ENCODE measurements at regions not wholly inside any gene's neighbourhood (a gene's known extent, or its start where the extent isn't known, plus 50 kb on each side); places are given as distances from the start of the nearest gene placed in this dataset.

GRCh38 chr5:20476016-20476415 is 488.0 kb upstream of the CDH18 start:
- ChIA-PET CTCF (no interaction called here), POLR2A (ENCODE audit: low non-redundant PET) (no interaction called here)
- Histone ChIP-seq H3K4me1 (ENCODE audit: insufficient read depth, low read length, poor library complexity, severe bottlenecking) (no peaks in the 10 kb centered on the region), H3K9me3 (ENCODE audit: low read depth, low read length, poor library complexity, severe bottlenecking) (no peaks in the 10 kb centered on the region), H3K36me3 (ENCODE audit: insufficient read depth, low read length, poor library complexity, severe bottlenecking) (no peaks in the 10 kb centered on the region), H3K4me3 (ENCODE audit: low read depth, low read length, poor library complexity, severe bottlenecking) (no peak overlapping the region), H3K27ac (ENCODE audit: low read depth, low read length, poor library complexity, severe bottlenecking) (no peak overlapping the region), H3K27me3 (replicated peaks; ENCODE audit: insufficient read depth, low read depth, low read length, poor library complexity) (no peaks in the 10 kb centered on the region)
- BruUV-seq (replicated peaks): no TSS peak
- no peak for DNase-seq (ENCODE audit: low spot score)
- intact Hi-C loops (cut with micrococcal nuclease; ENCODE audit: unreplicated experiment): no loop called here
- TF ChIP-seq EZH2 (IDR thresholded peaks at IDR 0.05; ENCODE audit: borderline replicate concordance, low read depth, low read length, poor library complexity, severe bottlenecking): no peak
- TF ChIP-seq, protein P1, sequence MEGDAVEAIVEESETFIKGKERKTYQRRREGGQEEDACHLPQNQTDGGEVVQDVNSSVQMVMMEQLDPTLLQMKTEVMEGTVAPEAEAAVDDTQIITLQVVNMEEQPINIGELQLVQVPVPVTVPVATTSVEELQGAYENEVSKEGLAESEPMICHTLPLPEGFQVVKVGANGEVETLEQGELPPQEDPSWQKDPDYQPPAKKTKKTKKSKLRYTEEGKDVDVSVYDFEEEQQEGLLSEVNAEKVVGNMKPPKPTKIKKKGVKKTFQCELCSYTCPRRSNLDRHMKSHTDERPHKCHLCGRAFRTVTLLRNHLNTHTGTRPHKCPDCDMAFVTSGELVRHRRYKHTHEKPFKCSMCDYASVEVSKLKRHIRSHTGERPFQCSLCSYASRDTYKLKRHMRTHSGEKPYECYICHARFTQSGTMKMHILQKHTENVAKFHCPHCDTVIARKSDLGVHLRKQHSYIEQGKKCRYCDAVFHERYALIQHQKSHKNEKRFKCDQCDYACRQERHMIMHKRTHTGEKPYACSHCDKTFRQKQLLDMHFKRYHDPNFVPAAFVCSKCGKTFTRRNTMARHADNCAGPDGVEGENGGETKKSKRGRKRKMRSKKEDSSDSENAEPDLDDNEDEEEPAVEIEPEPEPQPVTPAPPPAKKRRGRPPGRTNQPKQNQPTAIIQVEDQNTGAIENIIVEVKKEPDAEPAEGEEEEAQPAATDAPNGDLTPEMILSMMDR (conservative IDR thresholded peaks at IDR 0.05; ENCODE audit: low read depth, low read length): no peak

- Histone ChIP-seq H3K27ac (ENCODE audit: low read depth, low read length, poor library complexity, severe bottlenecking) (no peak overlapping the region), H3K4me1 (ENCODE audit: insufficient read depth, low read length, poor library complexity, severe bottlenecking) (no peaks in the 10 kb centered on the region), H3K36me3 (ENCODE audit: insufficient read depth, low read length, poor library complexity, severe bottlenecking) (no peaks in the 10 kb centered on the region), H3K4me3 (ENCODE audit: low read depth, low read length, poor library complexity, severe bottlenecking) (no peak overlapping the region), H3K27me3 (replicated peaks; ENCODE audit: insufficient read depth, low read depth, low read length, poor library complexity) (no peaks in the 10 kb centered on the region), H3K9me3 (ENCODE audit: low read depth, low read length, poor library complexity, severe bottlenecking) (no peaks in the 10 kb centered on the region)
- no peak for DNase-seq (ENCODE audit: low spot score)
- intact Hi-C loops (cut with micrococcal nuclease; ENCODE audit: unreplicated experiment): no loop called here
- ChIA-PET CTCF (no interaction called here), POLR2A (ENCODE audit: low non-redundant PET) (no interaction called here)
- TF ChIP-seq, protein P1 (conservative IDR thresholded peaks at IDR 0.05; ENCODE audit: low read depth, low read length): no peak
- no peak for TF ChIP-seq EZH2 (IDR thresholded peaks at IDR 0.05; ENCODE audit: borderline replicate concordance, low read depth, low read length, poor library complexity, severe bottlenecking)
- no TSS peak for BruUV-seq (replicated peaks)
These were observed 483.0 kb upstream of the CDH18 start for GRCh38 chr5:20470997-20471396.

DNA sequence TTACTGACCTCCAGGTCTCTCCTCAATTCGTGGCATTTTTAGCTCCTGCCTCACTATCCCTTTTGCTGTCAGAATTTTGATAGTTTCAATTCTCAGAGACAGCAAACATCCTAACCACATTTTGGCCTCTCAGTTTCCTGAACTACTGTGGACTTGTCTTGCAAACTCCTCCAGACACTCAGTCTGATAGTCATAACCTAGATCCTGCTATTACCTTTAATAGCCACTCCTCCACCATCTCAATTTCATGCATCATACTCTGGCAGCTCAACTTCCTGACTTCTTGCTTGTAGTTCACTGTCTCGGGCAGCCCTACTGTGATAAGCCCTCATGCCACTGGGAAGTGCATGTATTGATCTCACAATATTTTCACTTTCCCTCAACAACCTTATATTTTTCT is 481.8 kb upstream of the CDH18 start:
- Histone ChIP-seq H3K4me3 (ENCODE audit: low read depth, low read length, poor library complexity, severe bottlenecking) (no peak overlapping the region), H3K27ac (ENCODE audit: low read depth, low read length, poor library complexity, severe bottlenecking) (no peak overlapping the region), H3K9me3 (ENCODE audit: low read depth, low read length, poor library complexity, severe bottlenecking) (no peaks in the 10 kb centered on the region), H3K4me1 (ENCODE audit: insufficient read depth, low read length, poor library complexity, severe bottlenecking) (no peaks in the 10 kb centered on the region), H3K36me3 (ENCODE audit: insufficient read depth, low read length, poor library complexity, severe bottlenecking) (no peaks in the 10 kb centered on the region), H3K27me3 (replicated peaks; ENCODE audit: insufficient read depth, low read depth, low read length, poor library complexity) (no peaks in the 10 kb centered on the region)
- intact Hi-C loops (cut with micrococcal nuclease; ENCODE audit: unreplicated experiment): no loop called here
- BruUV-seq (replicated peaks): no TSS peak
- DNase-seq (ENCODE audit: low spot score): no peak
- ChIA-PET CTCF (no interaction called here), POLR2A (ENCODE audit: low non-redundant PET) (no interaction called here)
- TF ChIP-seq, protein P1 (conservative IDR thresholded peaks at IDR 0.05; ENCODE audit: low read depth, low read length): no peak
- no peak for TF ChIP-seq EZH2 (IDR thresholded peaks at IDR 0.05; ENCODE audit: borderline replicate concordance, low read depth, low read length, poor library complexity, severe bottlenecking)

Measured in A673 (cell line).